ENCODE measurements at regions not wholly inside any gene's neighbourhood (a gene's known extent, or its start where the extent isn't known, plus 50 kb on each side); places are given as distances from the start of the nearest gene placed in this dataset.

- WGBS (ENCODE audit: missing lambda C conversion rate), result 85% methylated on average over 6 of the region's 6 CpGs
- DNase-seq (ENCODE audit: low read depth in 1 of 2, low spot score in 1 of 2) (no peak), ATAC-seq (no peak), FAIRE-seq (no peak)
- no peak overlapping the region for H3K4me3 ChIP-seq
- no peak overlapping the region for H3K4me2 ChIP-seq
- 0 out of 6 replicates have a peak overlapping the region, but pooled peaks of 1 of the 2 experiments have one; percentile 1 for H3K27ac ChIP-seq
- TF ChIP-seq ZNF302 (CRISPR knock-in tag; IDR thresholded peaks at IDR 0.05) (no peak), CBX2 (IDR thresholded peaks at IDR 0.05; ENCODE audit: borderline replicate concordance, low read depth) (no peak), CHD2 (IDR thresholded peaks at IDR 0.05; ENCODE audit: low read length, partially characterized antibody) (no peak), RCOR1 (IDR thresholded peaks at IDR 0.05; ENCODE audit: low read depth, low read length) (no peak), EHMT2 (IDR thresholded peaks at IDR 0.05; ENCODE audit: low read depth) (no peak), BHLHE40 (IDR thresholded peaks at IDR 0.05; ENCODE audit: low read depth, low read length) (no peak), MAX (IDR thresholded peaks at IDR 0.05) (no peak), HOXB13 (CRISPR knock-in tag; IDR thresholded peaks at IDR 0.05; ENCODE audit: low read depth) (no peak), POLR2A (IDR thresholded peaks at IDR 0.05; ENCODE audit: low read length) (no peak)
- TF ChIP-seq, protein P1, sequence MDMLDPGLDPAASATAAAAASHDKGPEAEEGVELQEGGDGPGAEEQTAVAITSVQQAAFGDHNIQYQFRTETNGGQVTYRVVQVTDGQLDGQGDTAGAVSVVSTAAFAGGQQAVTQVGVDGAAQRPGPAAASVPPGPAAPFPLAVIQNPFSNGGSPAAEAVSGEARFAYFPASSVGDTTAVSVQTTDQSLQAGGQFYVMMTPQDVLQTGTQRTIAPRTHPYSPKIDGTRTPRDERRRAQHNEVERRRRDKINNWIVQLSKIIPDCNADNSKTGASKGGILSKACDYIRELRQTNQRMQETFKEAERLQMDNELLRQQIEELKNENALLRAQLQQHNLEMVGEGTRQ (IDR thresholded peaks at IDR 0.05), result no peak
- POLR2A ChIA-PET, result no interaction called here
- CTCF ChIA-PET, result interaction anchor here (0.8 to 1.5 kb wide), 4 partner anchors 10 to 74 kb away, joined by 3 to 6 read pairs (median 4); no protein-coding TSS in a partner anchor
- no peaks in the 10 kb centered on the region for H3K9me3 ChIP-seq
- peaks cover 7% of the 10 kb centered on the region; the same call in 1 of the 3 replicates for H3K4me1 ChIP-seq
Measured at GRCh38 chr17:79538291-79538690, 72.6 kb downstream of the RBFOX3 start.

GRCh38 chr17:79537686-79538085 lies 73.2 kb downstream of the RBFOX3 start:
- Histone ChIP-seq H3K4me1 (peaks cover 7% of the 10 kb centered on the region; the same call in 1 of the 3 replicates), H3K4me3 (no peak overlapping the region), H3K4me2 (no peak overlapping the region), H3K9me3 (no peaks in the 10 kb centered on the region), H3K27ac (peak overlapping the region in 1 of 2 experiments; percentile 6; a peak in 1 of 6 replicates)
- no peak for FAIRE-seq
- ChIA-PET POLR2A (no interaction called here), CTCF (interaction anchor here (0.8 to 1.5 kb wide), 4 partner anchors 11 to 75 kb away, joined by 3 to 6 read pairs (median 4); no protein-coding TSS in a partner anchor)
- no peak for TF ChIP-seq FOSL2 (IDR thresholded peaks at IDR 0.05)
- no peak for TF ChIP-seq FOSL2 (CRISPR knock-in tag; IDR thresholded peaks at IDR 0.05)
- no peak for TF ChIP-seq NR3C1 (IDR thresholded peaks at IDR 0.05)
- TF ChIP-seq ATOH8 (CRISPR knock-in tag; IDR thresholded peaks at IDR 0.05; ENCODE audit: low read depth), result no peak
- TF ChIP-seq JUNB (IDR thresholded peaks at IDR 0.05), result no peak
- TF ChIP-seq, protein P1 (IDR thresholded peaks at IDR 0.05), result no peak
- TF ChIP-seq, protein P2, sequence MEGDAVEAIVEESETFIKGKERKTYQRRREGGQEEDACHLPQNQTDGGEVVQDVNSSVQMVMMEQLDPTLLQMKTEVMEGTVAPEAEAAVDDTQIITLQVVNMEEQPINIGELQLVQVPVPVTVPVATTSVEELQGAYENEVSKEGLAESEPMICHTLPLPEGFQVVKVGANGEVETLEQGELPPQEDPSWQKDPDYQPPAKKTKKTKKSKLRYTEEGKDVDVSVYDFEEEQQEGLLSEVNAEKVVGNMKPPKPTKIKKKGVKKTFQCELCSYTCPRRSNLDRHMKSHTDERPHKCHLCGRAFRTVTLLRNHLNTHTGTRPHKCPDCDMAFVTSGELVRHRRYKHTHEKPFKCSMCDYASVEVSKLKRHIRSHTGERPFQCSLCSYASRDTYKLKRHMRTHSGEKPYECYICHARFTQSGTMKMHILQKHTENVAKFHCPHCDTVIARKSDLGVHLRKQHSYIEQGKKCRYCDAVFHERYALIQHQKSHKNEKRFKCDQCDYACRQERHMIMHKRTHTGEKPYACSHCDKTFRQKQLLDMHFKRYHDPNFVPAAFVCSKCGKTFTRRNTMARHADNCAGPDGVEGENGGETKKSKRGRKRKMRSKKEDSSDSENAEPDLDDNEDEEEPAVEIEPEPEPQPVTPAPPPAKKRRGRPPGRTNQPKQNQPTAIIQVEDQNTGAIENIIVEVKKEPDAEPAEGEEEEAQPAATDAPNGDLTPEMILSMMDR (IDR thresholded peaks at IDR 0.05), result no peak
- no peak for TF ChIP-seq KDM1A (IDR thresholded peaks at IDR 0.05; ENCODE audit: low read depth)
- TF ChIP-seq ZNF302 (CRISPR knock-in tag; IDR thresholded peaks at IDR 0.05), result no peak
- no peak for ATAC-seq
- no peak for DNase-seq (ENCODE audit: low read depth in 1 of 2, low spot score in 1 of 2)
- WGBS (ENCODE audit: missing lambda C conversion rate), result 74% methylated on average over 4 of the region's 4 CpGs

DNA sequence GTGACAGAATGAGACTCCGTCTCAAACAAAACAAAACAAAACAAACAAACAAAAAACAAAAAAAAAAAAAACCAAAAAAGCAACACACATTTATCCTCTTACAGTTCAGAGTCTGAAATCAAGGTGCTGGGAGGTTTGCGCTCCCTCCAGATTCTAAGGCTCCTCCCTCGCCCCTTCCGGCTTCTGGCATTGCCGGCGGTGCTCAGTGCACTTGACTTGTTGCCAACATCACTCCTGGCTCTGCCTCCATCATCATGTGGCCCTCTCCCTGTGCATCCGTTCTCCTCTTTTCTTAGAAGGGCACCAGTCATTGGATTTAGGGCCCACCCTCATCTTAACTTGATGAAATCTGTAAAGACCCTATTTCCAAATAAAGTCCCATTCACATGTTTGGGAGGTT lies 73.8 kb downstream of the RBFOX3 start:
- H3K9me3 ChIP-seq, result no peaks in the 10 kb centered on the region
- peaks cover 11% of the 10 kb centered on the region for H3K4me1 ChIP-seq
- no peak for ATAC-seq
- WGBS (ENCODE audit: missing lambda C conversion rate), result 94% methylated on average over 7 of the region's 7 CpGs
- no peak for FAIRE-seq
- CTCF ChIA-PET, result interaction anchor here (1.4 kb wide), 1 partner anchor 52 kb away, joined by 3 read pairs; no protein-coding TSS in a partner anchor
- H3K27ac ChIP-seq, result no peak overlapping the region; a peak in 1 of 6 replicates
- H3K4me2 ChIP-seq, result no peak overlapping the region
- H3K4me3 ChIP-seq, result no peak overlapping the region
- POLR2A ChIA-PET, result no interaction called here
- DNase-seq (ENCODE audit: low read depth in 1 of 2, low spot score in 1 of 2), result no peak
- TF ChIP-seq E2F6 (IDR thresholded peaks at IDR 0.05; ENCODE audit: borderline replicate concordance, low read depth), result no peak
- TF ChIP-seq NPAS2 (CRISPR knock-in tag; IDR thresholded peaks at IDR 0.05; ENCODE audit: borderline replicate concordance), result no peak
- no peak for TF ChIP-seq ZFP36 (IDR thresholded peaks at IDR 0.05; ENCODE audit: borderline replicate concordance, partially characterized antibody)
- TF ChIP-seq, protein P3, sequence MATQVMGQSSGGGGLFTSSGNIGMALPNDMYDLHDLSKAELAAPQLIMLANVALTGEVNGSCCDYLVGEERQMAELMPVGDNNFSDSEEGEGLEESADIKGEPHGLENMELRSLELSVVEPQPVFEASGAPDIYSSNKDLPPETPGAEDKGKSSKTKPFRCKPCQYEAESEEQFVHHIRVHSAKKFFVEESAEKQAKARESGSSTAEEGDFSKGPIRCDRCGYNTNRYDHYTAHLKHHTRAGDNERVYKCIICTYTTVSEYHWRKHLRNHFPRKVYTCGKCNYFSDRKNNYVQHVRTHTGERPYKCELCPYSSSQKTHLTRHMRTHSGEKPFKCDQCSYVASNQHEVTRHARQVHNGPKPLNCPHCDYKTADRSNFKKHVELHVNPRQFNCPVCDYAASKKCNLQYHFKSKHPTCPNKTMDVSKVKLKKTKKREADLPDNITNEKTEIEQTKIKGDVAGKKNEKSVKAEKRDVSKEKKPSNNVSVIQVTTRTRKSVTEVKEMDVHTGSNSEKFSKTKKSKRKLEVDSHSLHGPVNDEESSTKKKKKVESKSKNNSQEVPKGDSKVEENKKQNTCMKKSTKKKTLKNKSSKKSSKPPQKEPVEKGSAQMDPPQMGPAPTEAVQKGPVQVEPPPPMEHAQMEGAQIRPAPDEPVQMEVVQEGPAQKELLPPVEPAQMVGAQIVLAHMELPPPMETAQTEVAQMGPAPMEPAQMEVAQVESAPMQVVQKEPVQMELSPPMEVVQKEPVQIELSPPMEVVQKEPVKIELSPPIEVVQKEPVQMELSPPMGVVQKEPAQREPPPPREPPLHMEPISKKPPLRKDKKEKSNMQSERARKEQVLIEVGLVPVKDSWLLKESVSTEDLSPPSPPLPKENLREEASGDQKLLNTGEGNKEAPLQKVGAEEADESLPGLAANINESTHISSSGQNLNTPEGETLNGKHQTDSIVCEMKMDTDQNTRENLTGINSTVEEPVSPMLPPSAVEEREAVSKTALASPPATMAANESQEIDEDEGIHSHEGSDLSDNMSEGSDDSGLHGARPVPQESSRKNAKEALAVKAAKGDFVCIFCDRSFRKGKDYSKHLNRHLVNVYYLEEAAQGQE (IDR thresholded peaks at IDR 0.05), result no peak
- no peak for TF ChIP-seq HDAC2 (IDR thresholded peaks at IDR 0.05)
- TF ChIP-seq CHD2 (IDR thresholded peaks at IDR 0.05; ENCODE audit: low read length, partially characterized antibody), result no peak
- no peak for TF ChIP-seq KDM1A (IDR thresholded peaks at IDR 0.05; ENCODE audit: low read depth)
- TF ChIP-seq ZNF302 (CRISPR knock-in tag; IDR thresholded peaks at IDR 0.05), result no peak
- no peak for TF ChIP-seq HOXA7 (CRISPR knock-in tag; IDR thresholded peaks at IDR 0.05)
- TF ChIP-seq, protein P1 (IDR thresholded peaks at IDR 0.05), result no peak
- TF ChIP-seq HEYL (CRISPR knock-in tag; IDR thresholded peaks at IDR 0.05), result no peak

Data from A549 (cell line).